ENCODE measurements at regions not wholly inside any gene's neighbourhood (a gene's known extent, or its start where the extent isn't known, plus 50 kb on each side); places are given as distances from the start of the nearest gene placed in this dataset.

- Histone ChIP-seq H4K20me1 (ENCODE audit: insufficient read depth, low read length) (no peaks in the 10 kb centered on the region), H3K27ac (ENCODE audit: low read depth in 1 of 2, low read length in 2 of 2) (no peak overlapping the region), H3K9me3 (replicated peaks in 1 of 2; ENCODE audit: control insufficient read depth in 1 of 2, insufficient read depth in 1 of 2, low read length in 2 of 2) (no peaks in the 10 kb centered on the region), H3K4me1 (ENCODE audit: control insufficient read depth in 1 of 2, insufficient read depth in 2 of 2, low read length in 2 of 2) (no peaks in the 10 kb centered on the region), H3K27me3 (ENCODE audit: control insufficient read depth in 2 of 2, insufficient read depth in 2 of 2, low read length in 2 of 2) (no peaks in the 10 kb centered on the region), H3K79me2 (ENCODE audit: insufficient read depth, low read length) (no peaks in the 10 kb centered on the region), H3K4me3 (replicated peaks in 1 of 3; ENCODE audit: low read depth in 2 of 3, low read length in 3 of 3) (no peak overlapping the region), H2AFZ (ENCODE audit: insufficient read depth, low read depth, low read length, poor library complexity, severe bottlenecking) (no peak overlapping the region), H3K9ac (ENCODE audit: insufficient read depth, low read length, poor library complexity, severe bottlenecking) (no peak overlapping the region), H3K36me3 (replicated peaks in 1 of 2; ENCODE audit: control insufficient read depth in 1 of 2, insufficient read depth in 2 of 2, low read length in 2 of 2) (no peaks in the 10 kb centered on the region), H3K4me2 (replicated peaks; ENCODE audit: extremely low read depth, low read length, poor library complexity, severe bottlenecking) (no peak overlapping the region)
- no peak for DNase-seq
- Mint-ChIP-seq H3K27ac (no peak overlapping the region), H3K4me1 (no peaks in the 10 kb centered on the region), H3K9me3 (peaks cover 0 to 6% (median 1%) of the 10 kb centered on the region in 7 donors), H3K4me3 (no peak overlapping the region), H3K27me3 (ENCODE audit: low read depth in 3 of 3) (no peaks in the 10 kb centered on the region), H3K36me3 (no peaks in the 10 kb centered on the region)
- intact Hi-C loops (cut with micrococcal nuclease) = no loop called here
- no peak for TF ChIP-seq CTCF (IDR thresholded peaks at IDR 0.05)
- WGBS (ENCODE audit: insufficient coverage) = 100% methylated on average over 1 of the region's 5 CpGs
Measured at GRCh38 chr13:36750046-36750445, 69.0 kb upstream of the RFXAP start.

- Histone ChIP-seq H3K36me3 (replicated peaks in 1 of 2; ENCODE audit: control insufficient read depth in 1 of 2, insufficient read depth in 2 of 2, low read length in 2 of 2) (no peaks in the 10 kb centered on the region), H3K79me2 (ENCODE audit: insufficient read depth, low read length) (no peaks in the 10 kb centered on the region), H3K27ac (ENCODE audit: low read depth in 1 of 2, low read length in 2 of 2) (no peak overlapping the region), H4K20me1 (ENCODE audit: insufficient read depth, low read length) (no peaks in the 10 kb centered on the region), H3K4me1 (ENCODE audit: control insufficient read depth in 1 of 2, insufficient read depth in 2 of 2, low read length in 2 of 2) (no peaks in the 10 kb centered on the region), H3K27me3 (ENCODE audit: control insufficient read depth in 2 of 2, insufficient read depth in 2 of 2, low read length in 2 of 2) (no peaks in the 10 kb centered on the region), H3K4me3 (replicated peaks in 1 of 3; ENCODE audit: low read depth in 2 of 3, low read length in 3 of 3) (no peak overlapping the region), H3K9ac (ENCODE audit: insufficient read depth, low read length, poor library complexity, severe bottlenecking) (no peak overlapping the region), H3K9me3 (replicated peaks in 1 of 2; ENCODE audit: control insufficient read depth in 1 of 2, insufficient read depth in 1 of 2, low read length in 2 of 2) (no peaks in the 10 kb centered on the region), H2AFZ (ENCODE audit: insufficient read depth, low read depth, low read length, poor library complexity, severe bottlenecking) (no peak overlapping the region), H3K4me2 (replicated peaks; ENCODE audit: extremely low read depth, low read length, poor library complexity, severe bottlenecking) (no peak overlapping the region)
- no peak for TF ChIP-seq CTCF (IDR thresholded peaks at IDR 0.05)
- no peaks in the 10 kb centered on the region for H3K27me3 Mint-ChIP-seq (ENCODE audit: low read depth in 3 of 3)
- H3K36me3 Mint-ChIP-seq = no peaks in the 10 kb centered on the region
- intact Hi-C loops (cut with micrococcal nuclease) = no loop called here
- H3K9me3 Mint-ChIP-seq = peaks cover 0 to 8% (median 0%) of the 10 kb centered on the region in 7 donors
- WGBS (ENCODE audit: insufficient coverage) = no CpG with 5 or more reads among the region's 3 CpGs
- H3K4me3 Mint-ChIP-seq = no peak overlapping the region
- H3K27ac Mint-ChIP-seq = no peak overlapping the region
- DNase-seq = no peak
- no peaks in the 10 kb centered on the region for H3K4me1 Mint-ChIP-seq
Measured at GRCh38 chr13:36750461-36750860, 68.6 kb upstream of the RFXAP start.

Measured in CD14-positive monocyte (primary cell).